GM23338 (cell line): ENCODE measurements at regions not wholly inside any gene's neighbourhood (a gene's known extent, or its start where the extent isn't known, plus 50 kb on each side); places are given as distances from the start of the nearest gene placed in this dataset.

Source experiments
- ATAC-seq: fragments of 200-7000 bp; cut with Tn5 transposase; 3 replicates; pipeline ENCODE4 v1.9.1; 2020
- DNase-seq: peaks from one replicate; pipeline ENCODE4 v3.0.0-alpha.2; 2015; ENCODE audit warnings: low spot score
- H2AFZ ChIP-seq: fragments of 200-600 bp; sonication (generic); 2 replicates; pipeline ENCODE4 v1.8.0; 2016; ENCODE audit warnings: antibody characterized with exemption, mild to moderate bottlenecking, moderate library complexity
- H3F3A ChIP-seq: fragments of 200-600 bp; sonication (generic); replicated peaks from 2 replicates; pipeline ENCODE4 v1.8.0; 2017; ENCODE audit warnings: antibody characterized with exemption, mixed run types, low read depth
- H3K27ac ChIP-seq: fragments of 200-600 bp; sonication (generic); 2 replicates; pipeline ENCODE4 v1.6.1; 2016; ENCODE audit warnings: low read depth
- H3K27me3 ChIP-seq: fragments of 200-600 bp; sonication (generic); 2 replicates; pipeline ENCODE4 v1.8.0; 2016; ENCODE audit warnings: mild to moderate bottlenecking, mixed run types, moderate library complexity; ENCODE audit not compliant: insufficient read depth
- H3K36me3 ChIP-seq: fragments of 200-600 bp; sonication (generic); 2 replicates; pipeline ENCODE4 v1.8.0; 2016; ENCODE audit warnings: mild to moderate bottlenecking; ENCODE audit not compliant: insufficient read depth
- H3K4me1 ChIP-seq: fragments of 200-600 bp; sonication (generic); 2 replicates; pipeline ENCODE4 v1.8.0; 2016; ENCODE audit warnings: mild to moderate bottlenecking, moderate library complexity; ENCODE audit not compliant: insufficient read depth
- H3K4me2 ChIP-seq: fragments of 200-600 bp; sonication (generic); 2 replicates; pipeline ENCODE4 v1.7.1; 2017; ENCODE audit warnings: mixed run types
- H3K4me3 ChIP-seq: fragments of 200-600 bp; sonication (generic); 2 replicates; pipeline ENCODE4 v1.6.1; 2016; ENCODE audit warnings: mixed run types
- H3K79me2 ChIP-seq: fragments of 200-600 bp; sonication (generic); replicated peaks from 2 replicates; pipeline ENCODE4 v1.8.0; 2017; ENCODE audit warnings: mild to moderate bottlenecking; ENCODE audit not compliant: insufficient read depth
- H3K9me2 ChIP-seq: fragments of 200-600 bp; sonication (generic); 2 replicates; pipeline ENCODE4 v1.8.0; 2017; ENCODE audit not compliant: insufficient read depth
- H4K20me1 ChIP-seq: fragments of 200-600 bp; sonication (generic); replicated peaks from 2 replicates; pipeline ENCODE4 v1.8.0; 2017; ENCODE audit warnings: mild to moderate bottlenecking; ENCODE audit not compliant: insufficient read depth
- H3K27ac Mint-ChIP-seq: 2 replicates; pipeline ENCODE4 v1.8.0; 2020; ENCODE audit warnings: inconsistent platforms, mild to moderate bottlenecking, moderate library complexity, mixed read lengths
- H3K27me3 Mint-ChIP-seq: 3 replicates; pipeline ENCODE4 v1.8.0; 2022; ENCODE audit warnings: low read depth, mild to moderate bottlenecking, moderate library complexity, mixed read lengths, inconsistent platforms; ENCODE audit not compliant: insufficient read depth, poor library complexity
- H3K36me3 Mint-ChIP-seq: 3 replicates; pipeline ENCODE4 v1.8.0; 2021; ENCODE audit warnings: low read depth, mild to moderate bottlenecking, inconsistent platforms, moderate library complexity, mixed read lengths
- H3K4me1 Mint-ChIP-seq: 3 replicates; pipeline ENCODE4 v1.8.0; 2020; ENCODE audit warnings: mild to moderate bottlenecking, inconsistent platforms, mixed read lengths
- H3K4me3 Mint-ChIP-seq: 3 replicates; pipeline ENCODE4 v1.8.0; 2021; ENCODE audit warnings: moderate library complexity, mild to moderate bottlenecking, inconsistent platforms, mixed read lengths
- H3K9me3 Mint-ChIP-seq: 3 replicates; pipeline ENCODE4 v1.8.0; 2020; ENCODE audit warnings: moderate library complexity, mild to moderate bottlenecking, inconsistent platforms, mixed read lengths
- EZH2 ChIP-seq: fragments of 200-600 bp; sonication (generic); IDR thresholded peaks from one replicate; pipeline ENCODE4 v1.8.0; 2017; ENCODE audit warnings: antibody characterized with exemption, mild to moderate bottlenecking, low read depth; ENCODE audit not compliant: unreplicated experiment
- EZH2phosphoT487 ChIP-seq: fragments of 200-600 bp; sonication (generic); IDR thresholded peaks from one replicate; pipeline ENCODE4 v1.8.1; 2018; ENCODE audit warnings: antibody characterized with exemption; ENCODE audit not compliant: unreplicated experiment
- NANOG ChIP-seq: IDR thresholded peaks from 2 replicates; pipeline ENCODE4 v1.6.1; 2016; ENCODE audit warnings: antibody characterized with exemption, borderline replicate concordance
- ZNF114 ChIP-seq: fragments of 250-450 bp; sonication (Bioruptor Pico); IDR thresholded peaks from 2 replicates; pipeline ENCODE4 v1.5.0; 2020; ENCODE audit warnings: mild to moderate bottlenecking, moderate library complexity
- TF ChIP-seq, protein P1 (sequence below): fragments of 250-450 bp; sonication (Bioruptor Pico); IDR thresholded peaks from 2 replicates; pipeline ENCODE4 v1.5.0; 2020; ENCODE audit warnings: mild to moderate bottlenecking, moderate library complexity
- TF ChIP-seq, protein P2 (sequence below), 2 experiments: fragments of 200-600 bp in 1 of 2; sonication (generic) in 1 of 2; conservative IDR thresholded peaks; 2 replicates each; pipeline versions ENCODE4 v1.5.1 to v1.6.1; 2016 to 2017; ENCODE audit warnings: antibody characterized with exemption in 2 of 2, low read depth in 2 of 2, mild to moderate bottlenecking in 2 of 2, moderate library complexity in 1 of 2

DNA sequence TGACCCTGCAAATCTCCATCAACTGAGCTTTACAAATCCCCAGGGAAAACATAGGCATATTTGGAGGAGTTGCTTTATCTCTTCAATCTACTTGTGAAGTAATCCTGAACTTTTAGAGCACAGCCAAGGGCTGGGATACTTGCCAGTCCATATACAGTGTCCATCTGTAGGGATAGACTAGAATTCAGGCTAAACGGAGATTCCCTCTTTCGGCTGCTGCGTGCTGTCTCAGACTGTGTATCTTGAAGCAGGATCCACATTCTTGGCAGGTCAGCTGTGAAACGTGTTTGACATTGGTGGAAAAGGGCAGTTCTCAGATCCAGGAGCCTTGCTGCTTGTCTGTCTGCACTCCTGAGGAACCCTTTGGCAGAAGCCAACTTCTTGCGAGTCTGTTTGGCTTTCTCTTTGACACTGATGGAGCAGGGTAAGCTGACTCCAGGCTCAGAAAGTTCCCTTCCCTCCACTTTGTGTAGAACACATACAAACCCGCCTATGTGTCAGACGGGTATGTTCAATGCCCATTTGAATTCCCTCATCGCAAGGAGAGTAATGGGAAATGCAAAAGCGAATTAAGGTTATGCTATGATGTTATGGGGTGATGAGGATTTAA is 221.8 kb downstream of the MAP2K4 start (continued):
- TF ChIP-seq, protein P1, sequence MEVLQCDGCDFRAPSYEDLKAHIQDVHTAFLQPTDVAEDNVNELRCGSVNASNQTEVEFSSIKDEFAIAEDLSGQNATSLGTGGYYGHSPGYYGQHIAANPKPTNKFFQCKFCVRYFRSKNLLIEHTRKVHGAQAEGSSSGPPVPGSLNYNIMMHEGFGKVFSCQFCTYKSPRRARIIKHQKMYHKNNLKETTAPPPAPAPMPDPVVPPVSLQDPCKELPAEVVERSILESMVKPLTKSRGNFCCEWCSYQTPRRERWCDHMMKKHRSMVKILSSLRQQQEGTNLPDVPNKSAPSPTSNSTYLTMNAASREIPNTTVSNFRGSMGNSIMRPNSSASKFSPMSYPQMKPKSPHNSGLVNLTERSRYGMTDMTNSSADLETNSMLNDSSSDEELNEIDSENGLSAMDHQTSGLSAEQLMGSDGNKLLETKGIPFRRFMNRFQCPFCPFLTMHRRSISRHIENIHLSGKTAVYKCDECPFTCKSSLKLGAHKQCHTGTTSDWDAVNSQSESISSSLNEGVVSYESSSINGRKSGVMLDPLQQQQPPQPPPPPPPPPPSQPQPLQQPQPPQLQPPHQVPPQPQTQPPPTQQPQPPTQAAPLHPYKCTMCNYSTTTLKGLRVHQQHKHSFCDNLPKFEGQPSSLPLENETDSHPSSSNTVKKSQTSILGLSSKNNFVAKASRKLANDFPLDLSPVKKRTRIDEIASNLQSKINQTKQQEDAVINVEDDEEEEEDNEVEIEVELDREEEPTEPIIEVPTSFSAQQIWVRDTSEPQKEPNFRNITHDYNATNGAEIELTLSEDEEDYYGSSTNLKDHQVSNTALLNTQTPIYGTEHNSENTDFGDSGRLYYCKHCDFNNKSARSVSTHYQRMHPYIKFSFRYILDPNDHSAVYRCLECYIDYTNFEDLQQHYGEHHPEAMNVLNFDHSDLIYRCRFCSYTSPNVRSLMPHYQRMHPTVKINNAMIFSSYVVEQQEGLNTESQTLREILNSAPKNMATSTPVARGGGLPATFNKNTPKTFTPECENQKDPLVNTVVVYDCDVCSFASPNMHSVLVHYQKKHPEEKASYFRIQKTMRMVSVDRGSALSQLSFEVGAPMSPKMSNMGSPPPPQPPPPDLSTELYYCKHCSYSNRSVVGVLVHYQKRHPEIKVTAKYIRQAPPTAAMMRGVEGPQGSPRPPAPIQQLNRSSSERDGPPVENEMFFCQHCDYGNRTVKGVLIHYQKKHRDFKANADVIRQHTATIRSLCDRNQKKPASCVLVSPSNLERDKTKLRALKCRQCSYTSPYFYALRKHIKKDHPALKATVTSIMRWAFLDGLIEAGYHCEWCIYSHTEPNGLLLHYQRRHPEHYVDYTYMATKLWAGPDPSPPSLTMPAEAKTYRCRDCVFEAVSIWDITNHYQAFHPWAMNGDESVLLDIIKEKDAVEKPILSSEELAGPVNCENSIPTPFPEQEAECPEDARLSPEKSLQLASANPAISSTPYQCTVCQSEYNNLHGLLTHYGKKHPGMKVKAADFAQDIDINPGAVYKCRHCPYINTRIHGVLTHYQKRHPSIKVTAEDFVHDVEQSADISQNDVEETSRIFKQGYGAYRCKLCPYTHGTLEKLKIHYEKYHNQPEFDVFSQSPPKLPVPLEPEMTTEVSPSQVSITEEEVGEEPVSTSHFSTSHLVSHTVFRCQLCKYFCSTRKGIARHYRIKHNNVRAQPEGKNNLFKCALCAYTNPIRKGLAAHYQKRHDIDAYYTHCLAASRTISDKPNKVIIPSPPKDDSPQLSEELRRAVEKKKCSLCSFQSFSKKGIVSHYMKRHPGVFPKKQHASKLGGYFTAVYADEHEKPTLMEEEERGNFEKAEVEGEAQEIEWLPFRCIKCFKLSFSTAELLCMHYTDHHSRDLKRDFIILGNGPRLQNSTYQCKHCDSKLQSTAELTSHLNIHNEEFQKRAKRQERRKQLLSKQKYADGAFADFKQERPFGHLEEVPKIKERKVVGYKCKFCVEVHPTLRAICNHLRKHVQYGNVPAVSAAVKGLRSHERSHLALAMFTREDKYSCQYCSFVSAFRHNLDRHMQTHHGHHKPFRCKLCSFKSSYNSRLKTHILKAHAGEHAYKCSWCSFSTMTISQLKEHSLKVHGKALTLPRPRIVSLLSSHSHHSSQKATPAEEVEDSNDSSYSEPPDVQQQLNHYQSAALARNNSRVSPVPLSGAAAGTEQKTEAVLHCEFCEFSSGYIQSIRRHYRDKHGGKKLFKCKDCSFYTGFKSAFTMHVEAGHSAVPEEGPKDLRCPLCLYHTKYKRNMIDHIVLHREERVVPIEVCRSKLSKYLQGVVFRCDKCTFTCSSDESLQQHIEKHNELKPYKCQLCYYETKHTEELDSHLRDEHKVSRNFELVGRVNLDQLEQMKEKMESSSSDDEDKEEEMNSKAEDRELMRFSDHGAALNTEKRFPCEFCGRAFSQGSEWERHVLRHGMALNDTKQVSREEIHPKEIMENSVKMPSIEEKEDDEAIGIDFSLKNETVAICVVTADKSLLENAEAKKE, result no peak
- no peak for TF ChIP-seq ZNF114 (CRISPR knock-in tag)

DNA sequence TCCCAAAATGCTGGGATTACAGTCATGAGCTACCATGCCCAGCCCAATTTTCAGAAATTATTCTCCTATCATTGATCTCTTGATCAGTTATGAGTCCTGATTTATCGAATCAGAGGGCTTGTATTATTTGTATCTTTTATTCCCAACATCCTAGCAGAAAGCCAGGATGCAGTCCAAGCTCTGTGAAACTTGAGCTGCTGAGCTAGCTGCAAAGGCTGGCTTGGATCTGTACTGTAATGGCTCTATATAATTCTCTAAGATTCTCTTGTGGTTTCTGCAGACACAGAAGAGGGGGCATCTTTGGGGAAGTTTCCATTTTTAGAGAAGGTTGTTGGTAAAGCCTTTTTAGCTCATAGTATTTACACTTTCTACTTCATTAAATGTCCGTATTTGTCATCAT is 227.1 kb downstream of the MAP2K4 start:
- no peaks in the 10 kb centered on the region for H4K20me1 ChIP-seq
- Mint-ChIP-seq H3K27ac (no peak overlapping the region), H3K4me1 (no peaks in the 10 kb centered on the region), H3K9me3 (no peaks in the 10 kb centered on the region), H3K27me3 (no peaks in the 10 kb centered on the region), H3K36me3 (no peaks in the 10 kb centered on the region), H3K4me3 (no peak overlapping the region)
- H3K36me3 ChIP-seq, result no peaks in the 10 kb centered on the region
- H3F3A ChIP-seq, result no peaks in the 10 kb centered on the region
- no peak overlapping the region for H3K4me3 ChIP-seq
- H3K9me2 ChIP-seq, result no peaks in the 10 kb centered on the region
- no peaks in the 10 kb centered on the region for H3K79me2 ChIP-seq
- H3K4me1 ChIP-seq, result no peaks in the 10 kb centered on the region
- H3K4me2 ChIP-seq, result no peak overlapping the region
- ATAC-seq, result no peak
- H3K27ac ChIP-seq, result no peak overlapping the region
- TF ChIP-seq, protein P1, result no peak
- TF ChIP-seq EZH2, result no peak
- TF ChIP-seq, protein P2, sequence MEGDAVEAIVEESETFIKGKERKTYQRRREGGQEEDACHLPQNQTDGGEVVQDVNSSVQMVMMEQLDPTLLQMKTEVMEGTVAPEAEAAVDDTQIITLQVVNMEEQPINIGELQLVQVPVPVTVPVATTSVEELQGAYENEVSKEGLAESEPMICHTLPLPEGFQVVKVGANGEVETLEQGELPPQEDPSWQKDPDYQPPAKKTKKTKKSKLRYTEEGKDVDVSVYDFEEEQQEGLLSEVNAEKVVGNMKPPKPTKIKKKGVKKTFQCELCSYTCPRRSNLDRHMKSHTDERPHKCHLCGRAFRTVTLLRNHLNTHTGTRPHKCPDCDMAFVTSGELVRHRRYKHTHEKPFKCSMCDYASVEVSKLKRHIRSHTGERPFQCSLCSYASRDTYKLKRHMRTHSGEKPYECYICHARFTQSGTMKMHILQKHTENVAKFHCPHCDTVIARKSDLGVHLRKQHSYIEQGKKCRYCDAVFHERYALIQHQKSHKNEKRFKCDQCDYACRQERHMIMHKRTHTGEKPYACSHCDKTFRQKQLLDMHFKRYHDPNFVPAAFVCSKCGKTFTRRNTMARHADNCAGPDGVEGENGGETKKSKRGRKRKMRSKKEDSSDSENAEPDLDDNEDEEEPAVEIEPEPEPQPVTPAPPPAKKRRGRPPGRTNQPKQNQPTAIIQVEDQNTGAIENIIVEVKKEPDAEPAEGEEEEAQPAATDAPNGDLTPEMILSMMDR (conservative IDR thresholded peaks at IDR 0.05; ENCODE audit: low read depth in 2 of 2), result no peak
- TF ChIP-seq NANOG, result no peak
- no peak for TF ChIP-seq EZH2phosphoT487
- no peak overlapping the region for H2AFZ ChIP-seq
- DNase-seq, result no peak
- no peaks in the 10 kb centered on the region for H3K27me3 ChIP-seq
